HEK293 (cell line): ENCODE measurements at regions not wholly inside any gene's neighbourhood (a gene's known extent, or its start where the extent isn't known, plus 50 kb on each side); places are given as distances from the start of the nearest gene placed in this dataset.

Source experiments
- CTCF ChIA-PET: fragments of 350-600 bp; formaldehyde crosslinking; extraction: SDS; loops from one replicate; lab custom pipeline; 2021; ENCODE audit warnings: antibody characterized with exemption; lab: Yijun Ruan, JAX
- POLR2A ChIA-PET: fragments of 300-600 bp; formaldehyde crosslinking; extraction: SDS; loops from one replicate; lab custom pipeline; 2020; ENCODE audit warnings: antibody characterized with exemption, inconsistent platforms; lab: Yijun Ruan, JAX
- H3K27ac ChIP-seq: fragments of 200-500 bp; sonication (Bioruptor generic); 2 replicates; pipeline ENCODE4 v1.5.1; 2014; ENCODE audit warnings: low read depth, low read length, control low read depth, inconsistent platforms; ENCODE audit errors: extremely low read depth
- H3K36me3 ChIP-seq, 2 experiments: fragments of 200-500 bp in 1 of 2; sonication (Bioruptor generic) in 1 of 2; 1 replicate in 1 of 2; 2 replicates in 1 of 2; pipeline ENCODE4 v1.5.1; 2014 to 2017; ENCODE audit warnings: inconsistent platforms in 2 of 2, low read length in 2 of 2; ENCODE audit not compliant: control insufficient read depth in 2 of 2, insufficient read depth in 1 of 2
- H3K4me1 ChIP-seq: fragments of 200-500 bp; sonication (Bioruptor generic); 2 replicates; pipeline ENCODE4 v1.5.1; 2014; ENCODE audit warnings: mild to moderate bottlenecking, low read length, inconsistent platforms; ENCODE audit not compliant: control insufficient read depth, insufficient read depth
- H3K4me3 ChIP-seq: 2 replicates; pipeline ENCODE4 v1.5.1; 2011; ENCODE audit warnings: low read depth, mild to moderate bottlenecking, control low read depth, low read length, moderate library complexity
- H3K9me3 ChIP-seq: fragments of 200-500 bp; sonication (Bioruptor generic); 2 replicates; pipeline ENCODE4 v1.5.1; 2014; ENCODE audit warnings: low read depth, low read length, inconsistent platforms; ENCODE audit not compliant: control insufficient read depth, insufficient read depth
- GFI1B ChIP-seq: fragments of 450-650 bp; formaldehyde crosslinking; IDR thresholded peaks from 2 replicates; pipeline ENCODE4 v1.5.1; 2016; ENCODE audit warnings: missing biosample characterization, missing genetic modification characterization
- HOXD13 ChIP-seq: sonication (generic); formaldehyde crosslinking; IDR thresholded peaks from 2 replicates; pipeline ENCODE4 v1.8.0; 2022; ENCODE audit warnings: missing genetic modification reagents, borderline replicate concordance
- INSM2 ChIP-seq: fragments of 450-650 bp; formaldehyde crosslinking; IDR thresholded peaks from 2 replicates; pipeline ENCODE4 v1.5.1; 2016; ENCODE audit warnings: missing biosample characterization, missing genetic modification characterization
- KLF16 ChIP-seq: fragments of 450-650 bp; formaldehyde crosslinking; IDR thresholded peaks from 2 replicates; pipeline ENCODE4 v1.5.1; 2017; ENCODE audit warnings: missing biosample characterization, missing genetic modification characterization
- KLF17 ChIP-seq: fragments of 450-650 bp; formaldehyde crosslinking; IDR thresholded peaks from 2 replicates; pipeline ENCODE4 v1.5.1; 2016; ENCODE audit warnings: missing biosample characterization, missing genetic modification characterization
- KLF8 ChIP-seq: fragments of 450-650 bp; formaldehyde crosslinking; IDR thresholded peaks from 2 replicates; pipeline ENCODE4 v1.5.1; 2016; ENCODE audit warnings: missing biosample characterization, missing genetic modification characterization
- PRDM1 ChIP-seq: fragments of 450-650 bp; formaldehyde crosslinking; IDR thresholded peaks from 2 replicates; pipeline ENCODE4; 2016; ENCODE audit warnings: missing biosample characterization, missing genetic modification characterization
- REST ChIP-seq: fragments of 450-650 bp; formaldehyde crosslinking; IDR thresholded peaks from 2 replicates; pipeline ENCODE4 v1.5.1; 2016; ENCODE audit warnings: missing biosample characterization, missing genetic modification characterization
- SP3 ChIP-seq: fragments of 450-650 bp; formaldehyde crosslinking; IDR thresholded peaks from 2 replicates; pipeline ENCODE4 v1.5.1; 2016; ENCODE audit warnings: missing biosample characterization, missing genetic modification characterization
- TCF7L2 ChIP-seq: IDR thresholded peaks from 2 replicates; pipeline ENCODE4 v1.6.1; 2011; ENCODE audit warnings: low read depth, mild to moderate bottlenecking, inconsistent platforms, low read length, moderate library complexity, borderline replicate concordance
- TRIM28 ChIP-seq: IDR thresholded peaks from 2 replicates; pipeline ENCODE4 v1.6.1; 2011; ENCODE audit warnings: low read length, control low read depth, borderline replicate concordance
- ZBTB21 ChIP-seq: fragments of 450-650 bp; formaldehyde crosslinking; IDR thresholded peaks from 2 replicates; pipeline ENCODE4 v1.5.1; 2017; ENCODE audit warnings: missing biosample characterization, missing genetic modification characterization
- ZBTB7A ChIP-seq: fragments of 450-650 bp; formaldehyde crosslinking; IDR thresholded peaks from 2 replicates; pipeline ENCODE4 v1.5.1; 2016; ENCODE audit warnings: low read depth, missing biosample characterization, missing genetic modification characterization
- ZNF157 ChIP-seq: fragments of 450-650 bp; formaldehyde crosslinking; IDR thresholded peaks from 2 replicates; pipeline ENCODE4 v1.5.1; 2016; ENCODE audit warnings: missing biosample characterization, missing genetic modification characterization
- ZNF175 ChIP-seq: fragments of 450-650 bp; formaldehyde crosslinking; IDR thresholded peaks from 2 replicates; pipeline ENCODE4 v1.5.1; 2016; ENCODE audit warnings: missing biosample characterization, missing genetic modification characterization
- ZNF18 ChIP-seq: fragments of 450-650 bp; formaldehyde crosslinking; IDR thresholded peaks from 2 replicates; pipeline ENCODE4 v1.5.1; 2016; ENCODE audit warnings: missing biosample characterization, missing genetic modification characterization
- ZNF26 ChIP-seq: fragments of 450-650 bp; formaldehyde crosslinking; IDR thresholded peaks from 2 replicates; pipeline ENCODE4 v1.5.1; 2016; ENCODE audit warnings: missing biosample characterization, missing genetic modification characterization
- ZNF266 ChIP-seq: fragments of 450-650 bp; formaldehyde crosslinking; IDR thresholded peaks from 2 replicates; pipeline ENCODE4 v1.5.1; 2016; ENCODE audit warnings: missing biosample characterization, missing genetic modification characterization, low read depth
- ZNF514 ChIP-seq: fragments of 450-650 bp; formaldehyde crosslinking; IDR thresholded peaks from 2 replicates; pipeline ENCODE4 v1.5.1; 2016; ENCODE audit warnings: missing biosample characterization, missing genetic modification characterization
- ZNF529 ChIP-seq: fragments of 450-650 bp; formaldehyde crosslinking; IDR thresholded peaks from 2 replicates; pipeline ENCODE4 v1.5.1; 2017; ENCODE audit warnings: missing genetic modification characterization, missing biosample characterization; ENCODE audit not compliant: insufficient replicate concordance
- ZNF555 ChIP-seq: fragments of 450-650 bp; formaldehyde crosslinking; conservative IDR thresholded peaks from 2 replicates; pipeline ENCODE4 v1.5.1; 2017; ENCODE audit warnings: missing biosample characterization, mild to moderate bottlenecking, missing genetic modification characterization, inconsistent platforms
- ZNF747 ChIP-seq: fragments of 450-650 bp; formaldehyde crosslinking; IDR thresholded peaks from 2 replicates; pipeline ENCODE4 v1.5.1; 2016; ENCODE audit warnings: missing biosample characterization, missing genetic modification characterization
- ZNF76 ChIP-seq: fragments of 450-650 bp; formaldehyde crosslinking; IDR thresholded peaks from 2 replicates; pipeline ENCODE4; 2016; ENCODE audit warnings: low read depth, missing biosample characterization, missing genetic modification characterization, borderline replicate concordance
- ZNF843 ChIP-seq: fragments of 450-650 bp; formaldehyde crosslinking; IDR thresholded peaks from 2 replicates; pipeline ENCODE4 v1.5.1; 2016; ENCODE audit warnings: missing biosample characterization, missing genetic modification characterization
- ZSCAN5A ChIP-seq: fragments of 450-650 bp; formaldehyde crosslinking; IDR thresholded peaks from 2 replicates; pipeline ENCODE4 v1.5.1; 2016; ENCODE audit warnings: missing biosample characterization, missing genetic modification characterization

GRCh38 chr7:155208681-155209477, 88.8 kb upstream of the INSIG1 start:
- no peak overlapping the region for H3K27ac ChIP-seq
- ChIA-PET POLR2A (no interaction called here), CTCF (interaction anchor here (0.6 kb wide), 1 partner anchor 12 kb away, joined by 3 read pairs; no protein-coding TSS in a partner anchor)
- H3K4me3 ChIP-seq = no peak overlapping the region
- H3K36me3 ChIP-seq = no peaks in the 10 kb centered on the region
- H3K9me3 ChIP-seq = no peaks in the 10 kb centered on the region
- no peaks in the 10 kb centered on the region for H3K4me1 ChIP-seq
- TF ChIP-seq INSM2 (tag by site-specific recombination) = peak; percentile 93
- TF ChIP-seq KLF17 (tag by site-specific recombination) = no peak
- TF ChIP-seq ZNF26 (tag by site-specific recombination) = no peak
- 0 out of 2 replicates have a peak, but pooled peaks have one; percentile 32 for TF ChIP-seq KLF8 (tag by site-specific recombination)
- peak; percentile 84 for TF ChIP-seq PRDM1 (tag by site-specific recombination)
- no peak for TF ChIP-seq ZNF266 (tag by site-specific recombination)
- TF ChIP-seq ZBTB21 = no peak
- TF ChIP-seq TRIM28 = no peak
- TF ChIP-seq ZNF843 = no peak
- no peak for TF ChIP-seq ZSCAN5A (tag by site-specific recombination)
- TF ChIP-seq ZNF747 = no peak
- peak; percentile 76 for TF ChIP-seq ZNF18 (tag by site-specific recombination)
- no peak for TF ChIP-seq ZNF529 (tag by site-specific recombination)
- no peak for TF ChIP-seq KLF16 (tag by site-specific recombination)
- no peak for TF ChIP-seq ZBTB7A (tag by site-specific recombination)
- no peak for TF ChIP-seq ZNF76 (tag by site-specific recombination)
- no peak for TF ChIP-seq HOXD13 (CRISPR knock-in tag)
- no peak for TF ChIP-seq ZNF157 (tag by site-specific recombination)
- TF ChIP-seq ZNF175 = no peak
- no peak for TF ChIP-seq TCF7L2
- no peak for TF ChIP-seq ZNF514 (tag by site-specific recombination)
- no peak for TF ChIP-seq GFI1B
- TF ChIP-seq SP3 = no peak
- TF ChIP-seq REST (tag by site-specific recombination) = no peak
- TF ChIP-seq ZNF555 (tag by site-specific recombination) = no peak
